ENCODE measurements at regions not wholly inside any gene's neighbourhood (a gene's known extent, or its start where the extent isn't known, plus 50 kb on each side); places are given as distances from the start of the nearest gene placed in this dataset.

DNA sequence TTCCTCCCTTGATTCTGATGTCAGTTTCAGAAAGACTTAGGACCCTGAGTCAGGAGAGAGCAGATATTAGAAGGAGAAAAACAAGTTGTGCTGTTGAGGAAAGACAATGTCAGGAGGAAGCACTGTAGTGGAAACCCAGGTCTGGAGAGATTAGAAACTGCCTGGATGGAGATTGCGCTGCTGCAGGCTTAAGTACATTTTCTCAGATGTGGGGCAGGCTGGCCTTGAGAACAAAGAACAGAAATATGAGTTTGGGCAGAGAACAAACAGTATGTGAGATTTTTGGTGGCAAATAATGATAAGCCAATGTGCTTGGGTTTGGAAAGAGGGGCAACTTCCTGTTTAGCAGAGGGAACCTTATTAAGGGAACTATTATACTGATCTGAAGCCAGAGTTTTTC is 74.3 kb upstream of the PRMT8 start:
- TF ChIP-seq POLR2A (IDR thresholded peaks at IDR 0.05), result no peak
- TF ChIP-seq, protein P1, sequence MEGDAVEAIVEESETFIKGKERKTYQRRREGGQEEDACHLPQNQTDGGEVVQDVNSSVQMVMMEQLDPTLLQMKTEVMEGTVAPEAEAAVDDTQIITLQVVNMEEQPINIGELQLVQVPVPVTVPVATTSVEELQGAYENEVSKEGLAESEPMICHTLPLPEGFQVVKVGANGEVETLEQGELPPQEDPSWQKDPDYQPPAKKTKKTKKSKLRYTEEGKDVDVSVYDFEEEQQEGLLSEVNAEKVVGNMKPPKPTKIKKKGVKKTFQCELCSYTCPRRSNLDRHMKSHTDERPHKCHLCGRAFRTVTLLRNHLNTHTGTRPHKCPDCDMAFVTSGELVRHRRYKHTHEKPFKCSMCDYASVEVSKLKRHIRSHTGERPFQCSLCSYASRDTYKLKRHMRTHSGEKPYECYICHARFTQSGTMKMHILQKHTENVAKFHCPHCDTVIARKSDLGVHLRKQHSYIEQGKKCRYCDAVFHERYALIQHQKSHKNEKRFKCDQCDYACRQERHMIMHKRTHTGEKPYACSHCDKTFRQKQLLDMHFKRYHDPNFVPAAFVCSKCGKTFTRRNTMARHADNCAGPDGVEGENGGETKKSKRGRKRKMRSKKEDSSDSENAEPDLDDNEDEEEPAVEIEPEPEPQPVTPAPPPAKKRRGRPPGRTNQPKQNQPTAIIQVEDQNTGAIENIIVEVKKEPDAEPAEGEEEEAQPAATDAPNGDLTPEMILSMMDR (IDR thresholded peaks at IDR 0.05), result no peak

Measured in esophagus squamous epithelium (tissue), 4 donors.